Dendritic cell treated with granulocyte-macrophage colony-stimulating factor and Interleukin-4, amounts not matched to agents 40 ng/mL and 50 ng/mL, for 4 days (primary cell): ENCODE measurements at regions not wholly inside any gene's neighbourhood (a gene's known extent, or its start where the extent isn't known, plus 50 kb on each side); places are given as distances from the start of the nearest gene placed in this dataset.
"Not testable (repeated sequence)": the region's sequence is repeated elsewhere in the genome, so short reads cannot be mapped to it uniquely, and the experiment has no call there.

Source experiments
- H3K27ac Mint-ChIP-seq: one replicate; pipeline ENCODE4 v1.8.0; 2022; ENCODE audit warnings: mild to moderate bottlenecking, mixed read lengths
- H3K27me3 Mint-ChIP-seq: one replicate; pipeline ENCODE4 v1.8.0; 2022; ENCODE audit warnings: mild to moderate bottlenecking, mixed read lengths
- H3K36me3 Mint-ChIP-seq: one replicate; pipeline ENCODE4 v1.8.0; 2022; ENCODE audit warnings: low read depth, mixed read lengths
- H3K4me1 Mint-ChIP-seq: one replicate; pipeline ENCODE4 v1.8.0; 2022; ENCODE audit warnings: low read depth, mixed read lengths
- H3K4me3 Mint-ChIP-seq: one replicate; pipeline ENCODE4 v1.8.0; 2022; ENCODE audit warnings: mild to moderate bottlenecking, moderate library complexity, mixed read lengths
- H3K9me3 Mint-ChIP-seq: one replicate; pipeline ENCODE4 v1.8.0; 2022; ENCODE audit warnings: mixed read lengths
- intact Hi-C: fragments of 100-400 bp; cut with micrococcal nuclease; formaldehyde crosslinking; loops from one replicate; pipeline ENCODE4 v1.15.0; 2022

GRCh38 chr6:60760928-60761327 lies 1525.1 kb downstream of the KHDRBS2 start:
- H3K27ac Mint-ChIP-seq, H3K36me3 Mint-ChIP-seq, intact Hi-C loops: not testable (repeated sequence)

GRCh38 chr6:60759149-60759825 lies 1526.7 kb downstream of the KHDRBS2 start:
- H3K4me3 Mint-ChIP-seq, H3K27me3 Mint-ChIP-seq, intact Hi-C loops, H3K36me3 Mint-ChIP-seq, H3K27ac Mint-ChIP-seq, H3K4me1 Mint-ChIP-seq: not testable (repeated sequence)
- peaks cover 42% of the 10 kb centered on the region for H3K9me3 Mint-ChIP-seq

More at GRCh38 chr6:60760928-60761327, 1525.1 kb downstream of the KHDRBS2 start:
- H3K4me3 Mint-ChIP-seq, H3K27me3 Mint-ChIP-seq, H3K4me1 Mint-ChIP-seq: not testable (repeated sequence)
- H3K9me3 Mint-ChIP-seq: peaks cover 41% of the 10 kb centered on the region

GRCh38 chr6:60758725-60759124 lies 1527.3 kb downstream of the KHDRBS2 start:
- H3K4me3 Mint-ChIP-seq, H3K4me1 Mint-ChIP-seq, H3K27me3 Mint-ChIP-seq, H3K27ac Mint-ChIP-seq, intact Hi-C loops, H3K36me3 Mint-ChIP-seq: not testable (repeated sequence)
- peaks cover 42% of the 10 kb centered on the region for H3K9me3 Mint-ChIP-seq

- Mint-ChIP-seq H3K4me1 (no peaks in the 10 kb centered on the region), H3K36me3 (no peaks in the 10 kb centered on the region), H3K27me3 (no peaks in the 10 kb centered on the region), H3K9me3 (peaks cover 69% of the 10 kb centered on the region), H3K27ac (no peak overlapping the region), H3K4me3 (no peak overlapping the region)
- intact Hi-C loops: no loop called here
These were observed 1531.1 kb downstream of the KHDRBS2 start for GRCh38 chr6:60754879-60755278.

- H3K4me3 Mint-ChIP-seq, H3K4me1 Mint-ChIP-seq, intact Hi-C loops, H3K27me3 Mint-ChIP-seq, H3K27ac Mint-ChIP-seq, H3K36me3 Mint-ChIP-seq: not testable (repeated sequence)
- H3K9me3 Mint-ChIP-seq: peaks cover 43% of the 10 kb centered on the region
These were observed 1535.5 kb downstream of the KHDRBS2 start for GRCh38 chr6:60750353-60751081.

GRCh38 chr6:60747765-60748556 lies 1538.1 kb downstream of the KHDRBS2 start:
- H3K27ac Mint-ChIP-seq, H3K27me3 Mint-ChIP-seq, H3K4me1 Mint-ChIP-seq, intact Hi-C loops, H3K36me3 Mint-ChIP-seq, H3K4me3 Mint-ChIP-seq: not testable (repeated sequence)
- H3K9me3 Mint-ChIP-seq: peaks cover 38% of the 10 kb centered on the region

- H3K36me3 Mint-ChIP-seq, H3K27me3 Mint-ChIP-seq, H3K27ac Mint-ChIP-seq, intact Hi-C loops, H3K4me1 Mint-ChIP-seq, H3K4me3 Mint-ChIP-seq: not testable (repeated sequence)
- H3K9me3 Mint-ChIP-seq: peaks cover 33% of the 10 kb centered on the region
These were observed 1548.1 kb downstream of the KHDRBS2 start for GRCh38 chr6:60737764-60738425.

- H3K4me1 Mint-ChIP-seq, H3K4me3 Mint-ChIP-seq, intact Hi-C loops, H3K36me3 Mint-ChIP-seq, H3K27me3 Mint-ChIP-seq, H3K27ac Mint-ChIP-seq: not testable (repeated sequence)
- H3K9me3 Mint-ChIP-seq: peaks cover 33% of the 10 kb centered on the region
These were observed 1548.7 kb downstream of the KHDRBS2 start for GRCh38 chr6:60737315-60737714.

GRCh38 chr6:60723935-60724334 lies 1562.1 kb downstream of the KHDRBS2 start:
- H3K9me3 Mint-ChIP-seq: peaks cover 52% of the 10 kb centered on the region
- H3K4me1 Mint-ChIP-seq, H3K27me3 Mint-ChIP-seq, H3K27ac Mint-ChIP-seq, H3K36me3 Mint-ChIP-seq, H3K4me3 Mint-ChIP-seq, intact Hi-C loops: not testable (repeated sequence)

GRCh38 chr6:60695232-60695631 lies 1590.8 kb downstream of the KHDRBS2 start:
- no peaks in the 10 kb centered on the region for H3K27me3 Mint-ChIP-seq
- H3K27ac Mint-ChIP-seq: no peak overlapping the region
- no peak overlapping the region for H3K4me3 Mint-ChIP-seq
- H3K4me1 Mint-ChIP-seq: no peaks in the 10 kb centered on the region
- intact Hi-C loops: no loop called here
- H3K36me3 Mint-ChIP-seq: no peaks in the 10 kb centered on the region
- peaks cover 38% of the 10 kb centered on the region for H3K9me3 Mint-ChIP-seq

- H3K9me3 Mint-ChIP-seq: peaks cover 44% of the 10 kb centered on the region
- H3K27me3 Mint-ChIP-seq: no peaks in the 10 kb centered on the region
- H3K36me3 Mint-ChIP-seq: no peaks in the 10 kb centered on the region
- intact Hi-C loops: no loop called here
- no peak overlapping the region for H3K4me3 Mint-ChIP-seq
- no peak overlapping the region for H3K27ac Mint-ChIP-seq
- H3K4me1 Mint-ChIP-seq: no peaks in the 10 kb centered on the region
These were observed 1598.9 kb downstream of the KHDRBS2 start for GRCh38 chr6:60687085-60687484.

- intact Hi-C loops: no loop called here
- peaks cover 64% of the 10 kb centered on the region for H3K9me3 Mint-ChIP-seq
- no peaks in the 10 kb centered on the region for H3K36me3 Mint-ChIP-seq
- H3K27ac Mint-ChIP-seq: no peak overlapping the region
- H3K27me3 Mint-ChIP-seq: no peaks in the 10 kb centered on the region
- H3K4me3 Mint-ChIP-seq: no peak overlapping the region
- H3K4me1 Mint-ChIP-seq: no peaks in the 10 kb centered on the region
These were observed 1604.2 kb downstream of the KHDRBS2 start for GRCh38 chr6:60681806-60682205.

- no peaks in the 10 kb centered on the region for H3K27me3 Mint-ChIP-seq
- no peak overlapping the region for H3K4me3 Mint-ChIP-seq
- H3K36me3 Mint-ChIP-seq: no peaks in the 10 kb centered on the region
- H3K27ac Mint-ChIP-seq: no peak overlapping the region
- H3K9me3 Mint-ChIP-seq: peaks cover 54% of the 10 kb centered on the region
- intact Hi-C loops: no loop called here
- H3K4me1 Mint-ChIP-seq: no peaks in the 10 kb centered on the region
These were observed 1606.8 kb downstream of the KHDRBS2 start for GRCh38 chr6:60679175-60679574.

- intact Hi-C loops: no loop called here
- Mint-ChIP-seq H3K27ac (no peak overlapping the region), H3K36me3 (no peaks in the 10 kb centered on the region), H3K4me1 (no peaks in the 10 kb centered on the region), H3K27me3 (no peaks in the 10 kb centered on the region), H3K9me3 (peaks cover 48% of the 10 kb centered on the region), H3K4me3 (no peak overlapping the region)
These were observed 1614.7 kb downstream of the KHDRBS2 start for GRCh38 chr6:60671369-60671768.
